GM21619 (cell line): ENCODE measurements at regions not wholly inside any gene's neighbourhood (a gene's known extent, or its start where the extent isn't known, plus 50 kb on each side); places are given as distances from the start of the nearest gene placed in this dataset.
"Not testable (repeated sequence)": the region's sequence is repeated elsewhere in the genome, so short reads cannot be mapped to it uniquely, and the experiment has no call there.

ENCODE experiments used
- ATAC-seq: cut with Tn5 transposase; IDR thresholded peaks from one replicate; pipeline ENCODE4 v1.9.1; 2021; ENCODE audit not compliant: unreplicated experiment

DNA sequence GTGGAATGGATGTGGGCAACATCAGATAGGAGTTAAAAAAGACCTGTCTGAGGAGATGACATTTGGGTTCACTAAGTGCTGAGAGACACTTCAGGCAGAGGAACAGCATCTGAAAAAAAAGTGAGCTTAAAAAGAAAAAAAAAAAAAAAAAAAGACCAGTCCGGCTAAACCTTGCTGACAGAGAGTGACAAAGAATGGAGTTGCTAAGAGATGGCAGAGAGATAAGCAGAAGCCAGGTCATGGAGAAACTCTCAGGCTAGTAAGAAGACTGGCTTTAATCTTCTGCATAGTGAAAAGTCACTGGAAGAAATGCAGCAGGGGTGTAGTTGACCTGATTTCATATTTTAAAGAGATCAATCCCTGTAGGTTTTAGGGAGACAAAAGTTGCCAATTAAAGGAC is 711.1 kb upstream of the SEMA3D start:
- ATAC-seq: no peak

GRCh38 chr7:85896531-85896930 is 709.7 kb upstream of the SEMA3D start:
- ATAC-seq: no peak

DNA sequence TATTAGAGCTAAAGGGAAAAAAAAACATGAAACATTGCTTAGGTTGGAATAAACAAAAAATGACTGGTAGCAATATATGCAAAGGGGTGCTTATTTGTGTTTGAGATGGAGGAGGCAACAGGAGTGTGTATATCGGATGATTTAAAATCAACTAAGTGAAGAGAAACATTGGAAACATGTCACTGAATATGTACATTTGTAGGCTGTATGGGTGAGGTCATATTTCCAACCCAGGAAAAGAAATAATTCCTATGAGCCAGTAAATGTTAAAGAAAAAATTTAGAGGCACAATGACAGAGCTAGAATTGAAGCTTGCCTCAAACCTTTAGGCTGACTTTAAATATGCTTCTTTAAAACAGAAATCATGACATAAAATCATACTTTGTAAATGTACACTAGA is 709.0 kb upstream of the SEMA3D start:
- no peak for ATAC-seq

GRCh38 chr7:85891900-85892299 is 705.0 kb upstream of the SEMA3D start:
- not testable (repeated sequence) for ATAC-seq

- ATAC-seq: peak; percentile 79
These were observed 703.5 kb upstream of the SEMA3D start for GRCh38 chr7:85890244-85890811.

DNA sequence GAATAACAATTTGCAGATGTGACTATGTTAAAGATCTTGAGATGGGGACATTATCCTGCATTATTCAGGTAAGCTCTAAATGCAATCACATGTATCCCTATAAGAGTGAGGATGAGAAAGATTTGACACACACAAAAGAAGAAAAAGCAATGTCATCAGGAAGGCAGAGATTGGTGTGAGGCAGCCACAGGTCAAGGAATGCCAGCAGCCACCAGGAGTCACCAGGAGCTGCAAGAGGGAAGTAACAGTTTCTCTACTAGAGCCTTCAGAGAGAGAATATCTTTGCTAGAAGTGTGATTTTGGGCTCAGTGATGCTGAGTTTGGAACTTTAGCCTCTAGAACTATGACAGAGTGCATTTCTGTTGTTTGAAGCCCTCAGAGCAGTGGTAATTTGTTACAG is 700.3 kb upstream of the SEMA3D start:
- ATAC-seq: no peak

DNA sequence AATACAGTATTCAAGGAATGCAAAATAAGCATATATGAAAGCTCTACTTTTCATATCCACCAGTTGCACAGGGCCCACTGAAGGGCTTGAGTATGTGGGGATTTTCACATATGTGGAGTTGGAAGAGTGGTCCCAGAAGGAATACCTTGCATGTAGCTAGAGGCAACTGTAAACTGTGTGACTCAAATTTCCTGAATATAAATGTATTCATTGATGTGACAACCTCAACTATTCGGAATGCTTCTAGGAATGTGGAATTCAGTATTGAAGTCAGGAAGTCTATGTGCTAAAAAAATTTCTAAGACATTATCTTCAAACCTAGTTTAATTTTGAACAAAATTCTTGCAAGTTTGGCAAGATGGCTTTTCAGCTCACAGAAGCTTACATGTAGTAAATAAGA is 695.5 kb upstream of the SEMA3D start:
- no peak for ATAC-seq

- ATAC-seq: no peak
These were observed 688.5 kb upstream of the SEMA3D start for GRCh38 chr7:85875398-85875797.

DNA sequence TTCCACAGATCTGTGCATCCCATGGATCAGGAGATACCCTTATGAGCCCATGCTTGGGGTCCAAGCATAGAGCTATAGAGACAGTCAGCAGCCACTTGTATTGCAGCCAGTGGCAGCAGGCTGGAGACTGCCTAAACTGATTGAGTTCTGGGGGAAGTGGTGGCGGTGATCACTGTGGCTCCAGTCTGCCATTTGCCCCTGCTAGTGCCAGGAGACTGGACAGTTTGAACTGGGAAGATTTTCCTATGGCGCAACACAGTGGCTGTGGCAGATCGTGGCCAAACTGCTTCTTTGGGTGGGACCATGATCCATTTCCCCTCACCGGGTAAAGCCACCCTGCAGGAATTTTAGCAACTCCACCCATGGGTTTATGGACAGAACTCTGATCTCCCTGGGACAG is 679.7 kb upstream of the SEMA3D start:
- no peak for ATAC-seq

DNA sequence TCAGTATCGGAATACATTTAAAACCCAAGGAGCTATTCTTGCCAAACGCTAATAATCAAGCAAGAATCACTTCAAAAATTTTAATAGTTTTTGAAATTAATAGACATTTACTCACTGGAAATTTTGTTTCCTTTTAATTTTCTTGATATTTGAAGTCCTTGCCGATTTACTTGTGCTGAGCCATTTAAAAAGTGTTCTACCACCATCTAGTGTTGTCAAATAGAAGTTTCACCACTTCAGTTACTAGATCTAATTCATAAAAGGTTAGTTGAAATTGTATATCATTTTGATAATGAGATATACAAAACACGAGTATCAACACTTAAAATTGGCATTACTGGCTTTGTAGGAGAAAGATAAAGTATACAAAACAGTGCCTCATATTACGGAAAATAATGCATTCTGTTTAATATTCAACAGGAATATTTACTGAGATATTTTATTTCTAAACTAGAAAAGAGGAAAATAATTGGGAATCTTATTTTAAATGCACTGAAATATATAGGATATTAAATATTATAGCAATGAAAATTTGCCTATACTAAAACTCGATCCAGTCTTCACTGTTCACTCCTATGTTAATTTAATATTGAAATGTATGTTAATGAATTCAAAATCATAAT is 664.8 kb upstream of the SEMA3D start:
- no peak for ATAC-seq

GRCh38 chr7:85850381-85850780 is 663.5 kb upstream of the SEMA3D start:
- ATAC-seq: no peak

DNA sequence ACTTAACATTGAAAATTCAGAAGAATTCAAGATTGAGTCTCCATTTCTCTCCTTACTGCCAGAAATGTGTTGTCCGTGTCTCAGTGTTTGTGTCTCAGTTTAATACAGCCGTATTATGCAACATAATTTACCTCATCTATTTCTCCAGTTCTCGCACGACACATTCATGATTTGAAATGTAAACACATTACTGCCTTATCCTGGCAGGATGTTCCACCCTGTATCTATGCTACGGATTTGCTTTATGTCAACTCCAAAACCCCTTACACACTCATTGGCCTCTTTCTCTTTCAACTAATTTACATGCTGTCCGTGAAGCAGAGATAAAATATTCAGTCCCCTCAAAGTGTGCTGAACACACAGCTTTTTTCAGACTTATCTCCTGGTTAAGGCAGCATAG is 653.7 kb upstream of the SEMA3D start:
- no peak for ATAC-seq

DNA sequence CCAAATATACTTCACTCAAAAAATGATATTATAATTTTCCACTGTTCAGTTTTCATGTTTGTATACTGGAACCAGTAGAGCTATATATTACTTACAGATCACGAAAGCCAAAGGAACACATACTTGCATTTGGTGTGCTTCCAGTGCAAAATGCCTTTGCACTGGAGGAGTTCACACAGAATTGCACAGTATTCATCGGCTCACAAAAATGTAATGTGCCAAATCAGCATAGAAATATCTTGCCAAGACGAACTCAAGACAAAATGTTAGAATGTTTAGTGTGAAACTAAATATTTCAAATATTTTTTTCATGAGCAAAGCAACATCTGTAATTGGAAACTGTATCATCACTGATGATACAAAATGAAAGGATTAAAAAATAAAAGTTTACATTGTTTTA is 646.2 kb upstream of the SEMA3D start:
- no peak for ATAC-seq

DNA sequence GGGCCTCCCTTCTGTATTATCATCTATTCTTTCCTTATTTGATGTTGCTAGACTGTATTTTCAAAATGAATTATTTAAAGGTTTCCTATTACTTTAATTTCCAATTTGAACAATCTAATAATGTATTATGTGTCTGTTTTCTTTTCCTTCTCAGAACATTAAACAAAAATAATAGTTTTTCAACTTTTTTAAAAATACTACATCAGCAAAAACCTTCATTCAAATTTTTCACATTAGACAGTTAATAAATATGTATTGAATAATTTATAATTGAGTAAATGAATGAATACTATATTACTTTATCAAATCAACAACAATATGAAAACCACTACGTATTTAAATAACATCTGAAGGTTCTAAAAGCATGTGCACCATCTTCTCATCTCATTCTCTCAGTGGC is 644.1 kb upstream of the SEMA3D start:
- ATAC-seq: no peak

- ATAC-seq: no peak
These were observed 643.1 kb upstream of the SEMA3D start for GRCh38 chr7:85829817-85830432.

GRCh38 chr7:85829176-85829575 is 642.3 kb upstream of the SEMA3D start:
- ATAC-seq: no peak

GRCh38 chr7:85828614-85829013 is 641.8 kb upstream of the SEMA3D start:
- ATAC-seq: no peak

DNA sequence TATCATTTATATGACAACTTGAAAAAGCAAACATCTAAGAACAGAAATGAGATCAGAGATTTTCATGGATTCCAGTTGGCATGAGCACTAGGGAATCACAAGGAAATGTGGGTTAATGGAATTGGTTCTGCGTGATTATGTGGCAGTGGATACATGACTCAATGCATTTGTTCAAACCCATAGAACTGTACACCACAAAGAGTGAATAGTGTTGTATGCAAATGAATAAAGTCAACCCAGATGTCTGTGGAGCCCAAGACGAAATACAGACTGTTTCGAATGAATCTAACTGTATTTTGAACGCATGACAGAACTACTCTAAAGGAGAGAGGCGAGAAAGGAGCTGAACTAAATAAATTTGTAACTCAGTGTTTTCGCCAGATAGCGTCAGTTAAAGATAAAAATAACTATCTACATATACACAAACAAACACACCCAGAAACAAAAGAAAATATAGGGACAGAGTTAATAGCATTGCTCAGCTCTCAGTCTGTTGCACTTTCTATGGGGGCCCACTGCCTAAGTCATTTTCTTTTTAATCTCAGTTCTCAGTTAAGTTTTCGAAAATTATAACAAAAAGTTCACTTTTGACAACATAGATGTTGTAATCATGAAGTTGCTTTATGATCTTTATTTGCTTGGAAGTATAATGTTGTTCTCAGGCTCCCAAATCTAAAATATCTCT is 636.7 kb upstream of the SEMA3D start:
- ATAC-seq: no peak

- ATAC-seq: no peak
These were observed 635.1 kb upstream of the SEMA3D start for GRCh38 chr7:85821926-85822325.

DNA sequence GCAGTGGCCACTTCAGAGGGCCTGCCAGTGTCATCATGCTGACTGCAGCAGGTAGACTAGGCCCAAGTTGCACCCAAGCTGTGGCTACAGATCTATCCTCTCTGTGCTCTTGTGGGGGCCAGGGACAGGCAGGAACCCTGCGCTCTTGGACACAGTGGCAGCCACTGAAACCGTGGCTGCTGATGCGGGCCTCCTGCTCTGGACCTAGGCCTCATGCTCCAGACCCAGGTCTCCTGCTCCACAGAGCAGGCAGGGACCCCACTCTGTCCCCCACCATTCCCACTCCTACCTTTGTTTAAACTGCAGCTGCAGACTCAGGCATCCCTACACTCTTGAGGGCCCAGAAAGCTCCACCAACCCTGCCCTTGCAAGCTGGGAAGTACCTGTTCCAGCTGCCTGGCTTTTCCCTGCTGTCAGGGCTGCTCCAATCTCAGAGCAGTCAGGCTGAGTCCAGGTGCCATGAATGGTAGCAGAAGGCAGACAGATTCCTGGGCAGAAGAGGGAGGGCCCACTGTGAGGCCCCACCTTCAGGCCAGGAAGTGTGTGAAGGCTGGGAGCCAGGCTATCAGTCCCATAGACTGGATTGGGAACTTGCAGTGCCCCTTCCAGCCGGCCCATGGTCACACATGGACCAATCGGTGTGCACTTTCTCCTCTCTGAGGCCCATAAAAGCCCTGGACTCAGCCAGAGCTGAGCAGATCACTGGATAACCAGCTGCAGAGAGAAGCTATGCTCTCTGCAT is 634.0 kb upstream of the SEMA3D start:
- no peak for ATAC-seq

DNA sequence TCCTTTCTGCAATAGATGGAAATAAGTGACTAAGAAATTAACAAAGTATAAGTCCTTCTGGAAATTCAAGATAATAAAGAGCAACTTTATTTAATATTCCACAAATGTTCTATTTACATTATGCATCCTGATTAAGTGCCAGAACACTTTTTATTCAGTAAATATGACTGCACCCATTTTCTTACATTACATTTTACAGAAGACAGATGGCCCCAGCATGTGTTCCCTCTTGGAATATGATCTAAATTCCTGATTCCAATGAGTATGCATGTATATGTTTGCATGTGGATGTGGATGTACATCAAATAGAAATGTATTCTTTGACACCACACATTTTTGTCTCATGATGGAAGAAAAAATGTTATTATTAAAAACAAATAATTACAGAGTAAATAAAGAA is 628.7 kb upstream of the SEMA3D start:
- ATAC-seq: no peak

DNA sequence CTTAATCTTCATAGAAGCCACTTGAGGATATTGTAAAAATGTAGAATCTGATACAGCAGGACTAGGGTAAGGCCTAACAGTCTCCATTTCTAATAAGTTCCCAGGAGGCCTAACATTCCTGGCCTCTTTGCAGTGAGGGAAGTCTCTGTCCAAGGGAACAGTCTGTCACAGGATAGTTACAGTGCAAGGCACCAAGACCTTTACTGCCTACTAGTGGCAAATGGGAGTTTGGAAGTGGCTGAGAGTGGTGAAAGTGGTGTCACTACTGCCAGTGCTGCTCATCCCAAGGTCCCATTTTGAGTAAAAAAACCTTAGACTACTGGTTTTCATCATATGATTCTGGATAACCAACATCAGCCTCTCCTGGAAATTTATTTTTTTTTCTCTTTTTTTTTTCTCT is 619.5 kb upstream of the SEMA3D start:
- no peak for ATAC-seq
